SK-N-MC (cell line): ENCODE measurements at regions not wholly inside any gene's neighbourhood (a gene's known extent, or its start where the extent isn't known, plus 50 kb on each side); places are given as distances from the start of the nearest gene placed in this dataset.

Source experiments
- DNase-seq: peaks from one replicate; pipeline ENCODE4 v3.0.0-alpha.2; 2011; ENCODE audit warnings: low read depth, low spot score
- H3K27ac ChIP-seq: fragments of 200-600 bp; sonication (generic); 2 replicates; pipeline ENCODE4 v1.5.1; 2016; ENCODE audit warnings: mixed run types
- H3K36me3 ChIP-seq: fragments of 200-600 bp; sonication (generic); 2 replicates; pipeline ENCODE4 v1.6.1; 2017; ENCODE audit warnings: antibody characterized with exemption, low read length, mixed read lengths; ENCODE audit not compliant: insufficient read depth
- H3K4me3 ChIP-seq: fragments of 200-600 bp; sonication (generic); 2 replicates; pipeline ENCODE4 v1.5.1; 2016
- H3K9ac ChIP-seq: fragments of 200-600 bp; sonication (generic); 2 replicates; pipeline ENCODE4 v1.8.0; 2017; ENCODE audit warnings: mixed run types, mixed read lengths; ENCODE audit not compliant: insufficient read length
- H3K9me3 ChIP-seq: fragments of 200-600 bp; sonication (generic); 2 replicates; pipeline ENCODE4 v1.6.1; 2017; ENCODE audit warnings: low read depth, mild to moderate bottlenecking, antibody characterized with exemption, low read length, moderate library complexity, mixed read lengths
- EZH2 ChIP-seq: fragments of 200-600 bp; sonication (generic); IDR thresholded peaks from one replicate; pipeline ENCODE4 v1.6.1; 2017; ENCODE audit warnings: antibody characterized with exemption
- FOXP2 ChIP-seq: optimal IDR thresholded peaks from 2 replicates; pipeline ENCODE3; 2011; ENCODE audit warnings: mild to moderate bottlenecking, moderate library complexity; ENCODE audit not compliant: insufficient read depth; ENCODE audit errors: extremely low read length, control extremely low read depth
- POLR2AphosphoS5 ChIP-seq: IDR thresholded peaks from 2 replicates; pipeline ENCODE4 v1.6.1; 2012; ENCODE audit warnings: mild to moderate bottlenecking, low read depth, low read length, borderline replicate concordance

GRCh38 chr5:4373051-4373820, 766.9 kb upstream of the ADAMTS16 start:
- no peaks in the 10 kb centered on the region for H3K36me3 ChIP-seq
- TF ChIP-seq FOXP2: no peak
- TF ChIP-seq EZH2: no peak
- no peak for TF ChIP-seq POLR2AphosphoS5
- no peak overlapping the region for H3K27ac ChIP-seq

DNA sequence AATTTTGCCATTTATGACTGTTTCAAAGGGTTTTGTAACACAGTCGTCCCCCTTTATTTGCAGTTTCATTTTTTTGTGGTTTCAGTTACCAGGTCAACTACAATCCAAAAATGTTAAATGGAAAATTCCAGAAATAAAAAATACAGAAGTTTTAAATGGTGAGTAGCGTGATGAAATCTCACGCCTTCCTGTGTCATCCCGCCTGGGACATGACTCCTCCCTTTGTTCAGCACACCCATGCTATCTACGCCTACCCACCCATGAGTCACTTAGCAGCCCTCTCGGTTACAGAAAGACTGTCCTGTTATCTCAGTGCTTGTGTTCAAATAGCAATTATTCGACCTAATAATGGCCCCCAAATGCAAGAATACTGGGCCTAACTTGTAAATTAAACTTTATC, 765.3 kb upstream of the ADAMTS16 start:
- no peak for DNase-seq
- TF ChIP-seq POLR2AphosphoS5 (no peak), FOXP2 (no peak), EZH2 (no peak)
- Histone ChIP-seq H3K4me3 (no peak overlapping the region), H3K36me3 (no peaks in the 10 kb centered on the region), H3K9me3 (no peaks in the 10 kb centered on the region), H3K9ac (no peak overlapping the region), H3K27ac (no peak overlapping the region)

More at GRCh38 chr5:4373051-4373820, 766.9 kb upstream of the ADAMTS16 start:
- Histone ChIP-seq H3K9me3 (no peaks in the 10 kb centered on the region), H3K9ac (no peak overlapping the region), H3K4me3 (no peak overlapping the region)
- DNase-seq: no peak

GRCh38 chr5:4375640-4376039, 764.5 kb upstream of the ADAMTS16 start:
- H3K4me3 ChIP-seq: no peak overlapping the region

DNA sequence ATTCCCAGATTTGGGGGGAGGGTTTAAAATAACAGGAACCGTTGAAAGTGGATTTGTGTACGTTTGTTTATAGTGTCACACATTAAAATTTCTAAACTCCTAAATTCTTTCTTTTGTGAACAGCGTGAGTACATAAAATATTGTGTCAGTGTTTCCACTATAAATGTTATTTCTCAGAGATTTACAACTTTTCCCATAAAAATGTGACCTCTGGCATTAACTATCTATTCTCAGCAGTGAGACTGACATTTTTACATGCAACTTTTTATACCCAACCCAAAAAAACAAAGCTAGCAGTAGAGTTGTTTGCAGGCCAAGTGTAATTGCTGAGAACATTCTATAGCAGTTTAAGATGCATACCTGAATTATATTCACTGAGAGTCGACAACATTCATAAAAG, 757.0 kb upstream of the ADAMTS16 start:
- Histone ChIP-seq H3K9ac (no peak overlapping the region), H3K36me3 (no peaks in the 10 kb centered on the region), H3K4me3 (no peak overlapping the region), H3K9me3 (no peaks in the 10 kb centered on the region), H3K27ac (no peak overlapping the region)
- TF ChIP-seq EZH2: no peak
- no peak for TF ChIP-seq FOXP2
- TF ChIP-seq POLR2AphosphoS5: no peak
- DNase-seq: no peak

More at GRCh38 chr5:4375640-4376039, 764.5 kb upstream of the ADAMTS16 start:
- H3K36me3 ChIP-seq: no peaks in the 10 kb centered on the region
- no peaks in the 10 kb centered on the region for H3K9me3 ChIP-seq
- DNase-seq: no peak
- TF ChIP-seq POLR2AphosphoS5 (no peak), FOXP2 (no peak), EZH2 (no peak)
- H3K27ac ChIP-seq: no peak overlapping the region
- H3K9ac ChIP-seq: no peak overlapping the region

DNA sequence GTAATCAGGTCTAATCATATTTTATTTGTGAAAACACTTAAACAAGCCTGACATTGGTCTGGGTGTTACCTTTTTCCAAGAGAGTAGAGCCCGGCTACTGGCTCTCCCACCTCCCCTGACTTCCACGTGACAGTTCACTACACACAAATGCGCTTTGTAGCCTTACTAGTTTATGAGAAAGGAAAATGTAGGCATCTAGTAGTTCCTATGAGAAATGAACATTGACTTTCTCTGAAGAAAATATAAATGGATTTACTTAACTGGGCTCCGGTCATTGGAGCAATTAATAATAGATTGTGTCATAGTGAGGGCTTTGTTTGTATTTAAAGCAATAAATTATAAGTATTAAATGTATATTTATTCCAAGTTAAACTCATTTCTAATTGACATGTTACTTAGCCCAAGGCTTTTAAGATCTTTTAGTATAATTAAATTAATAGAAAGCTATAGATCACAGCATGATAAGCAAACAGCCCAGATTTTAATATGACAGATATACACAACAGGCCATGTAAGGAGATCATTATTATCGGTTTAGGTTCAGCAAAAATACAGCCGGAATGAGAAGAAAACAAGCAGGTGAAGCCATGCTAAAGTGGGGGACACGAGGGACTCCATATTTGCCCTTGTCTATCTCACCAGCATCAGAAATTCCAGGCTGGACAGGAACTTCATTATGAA, 756.5 kb upstream of the ADAMTS16 start:
- no peak overlapping the region for H3K27ac ChIP-seq
- TF ChIP-seq EZH2 (no peak), FOXP2 (no peak), POLR2AphosphoS5 (no peak)
- no peaks in the 10 kb centered on the region for H3K9me3 ChIP-seq
- no peak overlapping the region for H3K9ac ChIP-seq
- no peak for DNase-seq
- no peak overlapping the region for H3K4me3 ChIP-seq
- H3K36me3 ChIP-seq: no peaks in the 10 kb centered on the region

- H3K4me3 ChIP-seq: no peak overlapping the region
- no peaks in the 10 kb centered on the region for H3K9me3 ChIP-seq
- H3K27ac ChIP-seq: no peak overlapping the region
- H3K9ac ChIP-seq: no peak overlapping the region
- no peak for TF ChIP-seq EZH2
- TF ChIP-seq POLR2AphosphoS5: no peak
- TF ChIP-seq FOXP2: no peak
- H3K36me3 ChIP-seq: no peaks in the 10 kb centered on the region
- DNase-seq: no peak
Measured at GRCh38 chr5:4384649-4385048, 755.5 kb upstream of the ADAMTS16 start.

DNA sequence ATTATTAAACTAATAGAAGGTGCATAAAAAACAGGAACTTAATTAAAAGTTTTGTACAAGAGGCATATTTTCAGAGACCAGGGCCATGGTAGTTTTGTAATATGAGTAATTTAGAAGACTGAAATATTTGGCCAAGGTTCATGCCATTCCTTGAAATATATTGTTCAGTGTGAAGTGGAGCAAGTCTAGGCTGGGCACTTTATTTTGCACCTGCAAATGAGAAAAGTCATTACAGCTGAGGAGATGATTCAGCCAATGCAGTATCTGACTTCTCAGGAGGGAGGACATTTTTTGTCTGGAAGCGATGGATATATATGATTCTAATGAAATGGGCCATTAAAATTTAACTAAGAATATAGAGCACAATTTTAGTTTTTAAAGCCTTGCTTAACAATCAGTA, 754.0 kb upstream of the ADAMTS16 start:
- H3K4me3 ChIP-seq: no peak overlapping the region
- no peak overlapping the region for H3K27ac ChIP-seq
- no peaks in the 10 kb centered on the region for H3K36me3 ChIP-seq
- no peak for TF ChIP-seq FOXP2
- no peak for TF ChIP-seq EZH2
- TF ChIP-seq POLR2AphosphoS5: no peak
- H3K9me3 ChIP-seq: no peaks in the 10 kb centered on the region
- no peak for DNase-seq
- H3K9ac ChIP-seq: no peak overlapping the region

GRCh38 chr5:4387290-4387689, 752.8 kb upstream of the ADAMTS16 start:
- TF ChIP-seq EZH2 (no peak), POLR2AphosphoS5 (no peak), FOXP2 (no peak)
- Histone ChIP-seq H3K9me3 (no peaks in the 10 kb centered on the region), H3K4me3 (no peak overlapping the region), H3K9ac (no peak overlapping the region), H3K36me3 (no peaks in the 10 kb centered on the region), H3K27ac (no peak overlapping the region)
- DNase-seq: no peak
